ENCODE measurements at regions not wholly inside any gene's neighbourhood (a gene's known extent, or its start where the extent isn't known, plus 50 kb on each side); places are given as distances from the start of the nearest gene placed in this dataset.
"Not testable (repeated sequence)": the region's sequence is repeated elsewhere in the genome, so short reads cannot be mapped to it uniquely, and the experiment has no call there.

GRCh38 chr5:67875601-67876000 lies 340.0 kb upstream of the PIK3R1 start:
- no peaks in the 10 kb centered on the region for H3K4me1 ChIP-seq (ENCODE audit: insufficient read depth, low read length)
- Mint-ChIP-seq H3K36me3 (ENCODE audit: low read depth, unreplicated experiment) (no peaks in the 10 kb centered on the region), H3K27me3 (ENCODE audit: low read depth, unreplicated experiment) (peaks cover 7% of the 10 kb centered on the region), H3K4me3 (ENCODE audit: unreplicated experiment) (no peak overlapping the region), H3K4me1 (ENCODE audit: low read depth, unreplicated experiment) (peaks cover 11% of the 10 kb centered on the region), H3K27ac (ENCODE audit: unreplicated experiment) (no peak overlapping the region), H3K9me3 (ENCODE audit: unreplicated experiment) (no peaks in the 10 kb centered on the region)
- H3K9ac ChIP-seq (ENCODE audit: low read length) = no peak overlapping the region
- H3K9me3 ChIP-seq (ENCODE audit: insufficient read depth, low read depth, low read length) = no peaks in the 10 kb centered on the region
- TF ChIP-seq EZH2 (IDR thresholded peaks at IDR 0.05; ENCODE audit: insufficient read depth, low read length) (no peak), CTCF (IDR thresholded peaks at IDR 0.05; ENCODE audit: insufficient read depth, low read depth, low read length) (no peak)
- H3K79me2 ChIP-seq (ENCODE audit: insufficient read depth, low read length) = no peaks in the 10 kb centered on the region
- no peak overlapping the region for H3K4me2 ChIP-seq (ENCODE audit: low read length)
- no peak overlapping the region for H3K4me3 ChIP-seq (ENCODE audit: insufficient read depth, low read depth, low read length)
- no peak overlapping the region for H2AFZ ChIP-seq (ENCODE audit: low read depth, low read length)
- no peaks in the 10 kb centered on the region for H3K36me3 ChIP-seq (ENCODE audit: insufficient read depth, low read length)
- no peaks in the 10 kb centered on the region for H4K20me1 ChIP-seq (ENCODE audit: insufficient read depth, low read length)
- DNase-seq (ENCODE audit: low read depth) (no peak), FAIRE-seq (no peak)
- no peak overlapping the region for H3K27ac ChIP-seq (ENCODE audit: low read depth, low read length)
- H3K27me3 ChIP-seq (ENCODE audit: insufficient read depth, low read length) = no peaks in the 10 kb centered on the region

- DNase-seq (ENCODE audit: low read depth) = no peak
- Histone ChIP-seq H3K27ac (ENCODE audit: low read depth, low read length) (no peak overlapping the region), H3K4me3 (ENCODE audit: insufficient read depth, low read depth, low read length) (no peak overlapping the region), H3K36me3 (ENCODE audit: insufficient read depth, low read length) (no peaks in the 10 kb centered on the region), H2AFZ (ENCODE audit: low read depth, low read length) (no peak overlapping the region), H3K79me2 (ENCODE audit: insufficient read depth, low read length) (no peaks in the 10 kb centered on the region), H3K9ac (ENCODE audit: low read length) (no peak overlapping the region), H3K27me3 (ENCODE audit: insufficient read depth, low read length) (no peaks in the 10 kb centered on the region), H3K9me3 (ENCODE audit: insufficient read depth, low read depth, low read length) (no peaks in the 10 kb centered on the region), H4K20me1 (ENCODE audit: insufficient read depth, low read length) (no peaks in the 10 kb centered on the region), H3K4me2 (ENCODE audit: low read length) (no peak overlapping the region), H3K4me1 (ENCODE audit: insufficient read depth, low read length) (no peaks in the 10 kb centered on the region)
- H3K4me3 Mint-ChIP-seq (ENCODE audit: unreplicated experiment) = no peak overlapping the region
- no peak for FAIRE-seq
- H3K4me1 Mint-ChIP-seq (ENCODE audit: low read depth, unreplicated experiment) = peaks cover 2% of the 10 kb centered on the region
- no peaks in the 10 kb centered on the region for H3K9me3 Mint-ChIP-seq (ENCODE audit: unreplicated experiment)
- no peaks in the 10 kb centered on the region for H3K36me3 Mint-ChIP-seq (ENCODE audit: low read depth, unreplicated experiment)
- peaks cover 7% of the 10 kb centered on the region for H3K27me3 Mint-ChIP-seq (ENCODE audit: low read depth, unreplicated experiment)
- H3K27ac Mint-ChIP-seq (ENCODE audit: unreplicated experiment) = no peak overlapping the region
- TF ChIP-seq EZH2 (IDR thresholded peaks at IDR 0.05; ENCODE audit: insufficient read depth, low read length) (no peak), CTCF (IDR thresholded peaks at IDR 0.05; ENCODE audit: insufficient read depth, low read depth, low read length) (no peak)
These were observed 341.6 kb upstream of the PIK3R1 start for GRCh38 chr5:67873935-67874334.

- no peak overlapping the region for H3K9ac ChIP-seq (ENCODE audit: low read length)
- H3K4me1 Mint-ChIP-seq (ENCODE audit: low read depth, unreplicated experiment) = no peaks in the 10 kb centered on the region
- no peaks in the 10 kb centered on the region for H3K4me1 ChIP-seq (ENCODE audit: insufficient read depth, low read length)
- FAIRE-seq (no peak), DNase-seq (ENCODE audit: low read depth) (no peak)
- no peaks in the 10 kb centered on the region for H3K36me3 ChIP-seq (ENCODE audit: insufficient read depth, low read length)
- H3K4me3 Mint-ChIP-seq (ENCODE audit: unreplicated experiment) = no peak overlapping the region
- no peaks in the 10 kb centered on the region for H3K27me3 Mint-ChIP-seq (ENCODE audit: low read depth, unreplicated experiment)
- H3K36me3 Mint-ChIP-seq (ENCODE audit: low read depth, unreplicated experiment) = no peaks in the 10 kb centered on the region
- peaks cover 2% of the 10 kb centered on the region for H3K9me3 Mint-ChIP-seq (ENCODE audit: unreplicated experiment)
- no peaks in the 10 kb centered on the region for H4K20me1 ChIP-seq (ENCODE audit: insufficient read depth, low read length)
- no peaks in the 10 kb centered on the region for H3K9me3 ChIP-seq (ENCODE audit: insufficient read depth, low read depth, low read length)
- H2AFZ ChIP-seq (ENCODE audit: low read depth, low read length) = no peak overlapping the region
- H3K27ac ChIP-seq (ENCODE audit: low read depth, low read length) = no peak overlapping the region
- H3K27ac Mint-ChIP-seq (ENCODE audit: unreplicated experiment) = no peak overlapping the region
- TF ChIP-seq CTCF (IDR thresholded peaks at IDR 0.05; ENCODE audit: insufficient read depth, low read depth, low read length) (no peak), EZH2 (IDR thresholded peaks at IDR 0.05; ENCODE audit: insufficient read depth, low read length) (no peak)
- H3K79me2 ChIP-seq (ENCODE audit: insufficient read depth, low read length) = no peaks in the 10 kb centered on the region
- H3K27me3 ChIP-seq (ENCODE audit: insufficient read depth, low read length) = no peaks in the 10 kb centered on the region
- no peak overlapping the region for H3K4me2 ChIP-seq (ENCODE audit: low read length)
- no peak overlapping the region for H3K4me3 ChIP-seq (ENCODE audit: insufficient read depth, low read depth, low read length)
These were observed 344.9 kb upstream of the PIK3R1 start for GRCh38 chr5:67870662-67871061.

- not testable (repeated sequence) for FAIRE-seq; H3K4me3 Mint-ChIP-seq (ENCODE audit: unreplicated experiment); H3K4me3 ChIP-seq (ENCODE audit: insufficient read depth, low read depth, low read length); H4K20me1 ChIP-seq (ENCODE audit: insufficient read depth, low read length); H2AFZ ChIP-seq (ENCODE audit: low read depth, low read length); H3K9me3 ChIP-seq (ENCODE audit: insufficient read depth, low read depth, low read length); H3K4me1 ChIP-seq (ENCODE audit: insufficient read depth, low read length); H3K4me2 ChIP-seq (ENCODE audit: low read length); H3K36me3 Mint-ChIP-seq (ENCODE audit: low read depth, unreplicated experiment); DNase-seq (ENCODE audit: low read depth); H3K27ac Mint-ChIP-seq (ENCODE audit: unreplicated experiment); H3K27me3 Mint-ChIP-seq (ENCODE audit: low read depth, unreplicated experiment); H3K4me1 Mint-ChIP-seq (ENCODE audit: low read depth, unreplicated experiment); H3K9ac ChIP-seq (ENCODE audit: low read length); H3K36me3 ChIP-seq (ENCODE audit: insufficient read depth, low read length); H3K27me3 ChIP-seq (ENCODE audit: insufficient read depth, low read length); H3K79me2 ChIP-seq (ENCODE audit: insufficient read depth, low read length); H3K9me3 Mint-ChIP-seq (ENCODE audit: unreplicated experiment); H3K27ac ChIP-seq (ENCODE audit: low read depth, low read length)
These were observed 351.2 kb upstream of the PIK3R1 start for GRCh38 chr5:67864335-67864734.

All from astrocyte (in vitro differentiated cells and primary cell).